ENCODE measurements at regions not wholly inside any gene's neighbourhood (a gene's known extent, or its start where the extent isn't known, plus 50 kb on each side); places are given as distances from the start of the nearest gene placed in this dataset.

- TF ChIP-seq CTCF (IDR thresholded peaks at IDR 0.05 in 8 of 11, conservative IDR thresholded peaks at IDR 0.05 in 3 of 11) (no peak), POLR2AphosphoS5 (IDR thresholded peaks at IDR 0.05) (no peak), POLR2A (IDR thresholded peaks at IDR 0.05) (no peak)
Observed at GRCh38 chr4:10944321-10944720, 259.8 kb upstream of the CLNK start.
